NCI-H187 treated with DMSO at 0.1 percent for 48 hours (cell line): ENCODE measurements at regions not wholly inside any gene's neighbourhood (a gene's known extent, or its start where the extent isn't known, plus 50 kb on each side); places are given as distances from the start of the nearest gene placed in this dataset.

ENCODE experiments used
- DNase-seq: peaks from one replicate; lab custom pipeline; 2025; lab: John Stamatoyannopoulos, UW

GRCh38 chr1:244157731-244158438, 106.8 kb downstream of the ZBTB18 start:
- no peak for DNase-seq

- DNase-seq, result no peak
Observed at GRCh38 chr1:244159646-244160045, 108.6 kb downstream of the ZBTB18 start.

GRCh38 chr1:244160455-244161235, 109.6 kb downstream of the ZBTB18 start:
- no peak for DNase-seq

GRCh38 chr1:244161236-244161510, 110.1 kb downstream of the ZBTB18 start:
- no peak for DNase-seq

- DNase-seq, result no peak
Observed at GRCh38 chr1:244162786-244163530, 111.9 kb downstream of the ZBTB18 start.

GRCh38 chr1:244163861-244164510, 112.9 kb downstream of the ZBTB18 start:
- no peak for DNase-seq

- DNase-seq, result no peak
Observed at GRCh38 chr1:244164511-244164890, 113.4 kb downstream of the ZBTB18 start.

- DNase-seq, result no peak
Observed at GRCh38 chr1:244165021-244165420, 113.9 kb downstream of the ZBTB18 start.

- DNase-seq, result no peak
Observed at GRCh38 chr1:244165701-244166100, 114.6 kb downstream of the ZBTB18 start.

- no peak for DNase-seq
Observed at GRCh38 chr1:244171241-244171985, 120.3 kb downstream of the ZBTB18 start.

GRCh38 chr1:244173240-244173639, 122.2 kb downstream of the ZBTB18 start:
- DNase-seq, result no peak

- no peak for DNase-seq
Observed at GRCh38 chr1:244173769-244174168, 122.7 kb downstream of the ZBTB18 start.

GRCh38 chr1:244174922-244175521, 123.9 kb downstream of the ZBTB18 start:
- DNase-seq, result no peak

- DNase-seq, result no peak
Observed at GRCh38 chr1:244176201-244176600, 125.1 kb downstream of the ZBTB18 start.

- DNase-seq, result no peak
Observed at GRCh38 chr1:244180256-244180655, 129.2 kb downstream of the ZBTB18 start.

- no peak for DNase-seq
Observed at GRCh38 chr1:244181867-244182266, 130.8 kb downstream of the ZBTB18 start.

- no peak for DNase-seq
Observed at GRCh38 chr1:244183037-244183436, 132.0 kb downstream of the ZBTB18 start.

- DNase-seq, result no peak
Observed at GRCh38 chr1:244186372-244186771, 135.3 kb downstream of the ZBTB18 start.

- DNase-seq, result no peak
Observed at GRCh38 chr1:244187310-244187709, 136.2 kb downstream of the ZBTB18 start.

GRCh38 chr1:244191581-244191980, 140.5 kb downstream of the ZBTB18 start:
- no peak for DNase-seq

GRCh38 chr1:244192325-244192724, 141.2 kb downstream of the ZBTB18 start:
- no peak for DNase-seq
